Activated naive CD4-positive, alpha-beta T cell treated with anti-CD3 and anti-CD28 coated beads, Interleukin-2, amount 10 ng/mL, durations not matched to agents 7 days and 5 days (primary cell): ENCODE measurements at regions not wholly inside any gene's neighbourhood (a gene's known extent, or its start where the extent isn't known, plus 50 kb on each side); places are given as distances from the start of the nearest gene placed in this dataset.

Source experiments
- CTCF ChIA-PET: fragments of 350-600 bp; sonication (Branson Sonifier 250); formaldehyde crosslinking; loops from one replicate; lab custom pipeline; 2021; ENCODE audit warnings: antibody characterized with exemption; lab: Charles Lee
- DNase-seq: peaks from one replicate; pipeline ENCODE4 v3.0.0-alpha.2; 2020
- H3K27ac Mint-ChIP-seq: one replicate; pipeline ENCODE4 v1.8.0; 2021; ENCODE audit warnings: mild to moderate bottlenecking, moderate library complexity, mixed read lengths
- H3K27me3 Mint-ChIP-seq: one replicate; pipeline ENCODE4 v1.8.0; 2021; ENCODE audit warnings: mild to moderate bottlenecking, mixed read lengths
- H3K36me3 Mint-ChIP-seq: one replicate; pipeline ENCODE4 v1.8.0; 2021; ENCODE audit warnings: mixed read lengths
- H3K4me1 Mint-ChIP-seq: one replicate; pipeline ENCODE4 v1.8.0; 2021; ENCODE audit warnings: mixed read lengths
- H3K4me3 Mint-ChIP-seq: one replicate; pipeline ENCODE4 v1.8.0; 2021; ENCODE audit warnings: mild to moderate bottlenecking, moderate library complexity, mixed read lengths
- H3K9me3 Mint-ChIP-seq: one replicate; pipeline ENCODE4 v1.8.0; 2021; ENCODE audit warnings: mixed read lengths

GRCh38 chr22:34508797-34509196 lies 557.2 kb upstream of the ISX start:
- Mint-ChIP-seq H3K4me1 (no peaks in the 10 kb centered on the region), H3K9me3 (peaks cover 10% of the 10 kb centered on the region), H3K36me3 (no peaks in the 10 kb centered on the region), H3K27me3 (no peaks in the 10 kb centered on the region), H3K27ac (no peak overlapping the region), H3K4me3 (no peak overlapping the region)
- DNase-seq: no peak
- CTCF ChIA-PET: no interaction called here

GRCh38 chr22:34526681-34527080 lies 539.3 kb upstream of the ISX start:
- H3K27ac Mint-ChIP-seq: no peak overlapping the region
- peaks cover 5% of the 10 kb centered on the region for H3K9me3 Mint-ChIP-seq
- CTCF ChIA-PET: no interaction called here
- no peaks in the 10 kb centered on the region for H3K27me3 Mint-ChIP-seq
- no peak for DNase-seq
- H3K4me1 Mint-ChIP-seq: no peaks in the 10 kb centered on the region
- H3K36me3 Mint-ChIP-seq: no peaks in the 10 kb centered on the region
- H3K4me3 Mint-ChIP-seq: no peak overlapping the region

- Mint-ChIP-seq H3K4me3 (no peak overlapping the region), H3K36me3 (no peaks in the 10 kb centered on the region), H3K27ac (no peak overlapping the region), H3K9me3 (peaks cover 9% of the 10 kb centered on the region), H3K27me3 (no peaks in the 10 kb centered on the region), H3K4me1 (no peaks in the 10 kb centered on the region)
- CTCF ChIA-PET: no interaction called here
- no peak for DNase-seq
These were observed 531.9 kb upstream of the ISX start for GRCh38 chr22:34534101-34534500.

GRCh38 chr22:34567367-34567766 lies 498.6 kb upstream of the ISX start:
- Mint-ChIP-seq H3K4me3 (no peak overlapping the region), H3K36me3 (no peaks in the 10 kb centered on the region), H3K9me3 (peaks cover 21% of the 10 kb centered on the region), H3K27ac (no peak overlapping the region), H3K27me3 (no peaks in the 10 kb centered on the region), H3K4me1 (no peaks in the 10 kb centered on the region)
- CTCF ChIA-PET: no interaction called here
- no peak for DNase-seq

- no peaks in the 10 kb centered on the region for H3K27me3 Mint-ChIP-seq
- no peak overlapping the region for H3K4me3 Mint-ChIP-seq
- CTCF ChIA-PET: no interaction called here
- no peaks in the 10 kb centered on the region for H3K36me3 Mint-ChIP-seq
- no peak for DNase-seq
- no peak overlapping the region for H3K27ac Mint-ChIP-seq
- H3K9me3 Mint-ChIP-seq: peaks cover 18% of the 10 kb centered on the region
- no peaks in the 10 kb centered on the region for H3K4me1 Mint-ChIP-seq
These were observed 495.6 kb upstream of the ISX start for GRCh38 chr22:34570408-34570807.

GRCh38 chr22:34579519-34579918 lies 486.4 kb upstream of the ISX start:
- Mint-ChIP-seq H3K27ac (no peak overlapping the region), H3K36me3 (no peaks in the 10 kb centered on the region), H3K4me3 (no peak overlapping the region), H3K27me3 (no peaks in the 10 kb centered on the region), H3K9me3 (no peaks in the 10 kb centered on the region), H3K4me1 (no peaks in the 10 kb centered on the region)
- CTCF ChIA-PET: no interaction called here
- no peak for DNase-seq

GRCh38 chr22:34587357-34588356 lies 478.3 kb upstream of the ISX start:
- CTCF ChIA-PET: no interaction called here
- Mint-ChIP-seq H3K9me3 (peaks cover 7% of the 10 kb centered on the region), H3K4me1 (no peaks in the 10 kb centered on the region), H3K27ac (no peak overlapping the region), H3K27me3 (no peaks in the 10 kb centered on the region), H3K36me3 (no peaks in the 10 kb centered on the region), H3K4me3 (no peak overlapping the region)
- DNase-seq: no peak

- no peak overlapping the region for H3K4me3 Mint-ChIP-seq
These were observed 476.9 kb upstream of the ISX start for GRCh38 chr22:34588871-34589545.

GRCh38 chr22:34592123-34592740 lies 473.7 kb upstream of the ISX start:
- no peaks in the 10 kb centered on the region for H3K4me1 Mint-ChIP-seq
- no peaks in the 10 kb centered on the region for H3K27me3 Mint-ChIP-seq
- CTCF ChIA-PET: no interaction called here
- no peak overlapping the region for H3K27ac Mint-ChIP-seq
- DNase-seq: no peak
- H3K9me3 Mint-ChIP-seq: peaks cover 14% of the 10 kb centered on the region
- no peaks in the 10 kb centered on the region for H3K36me3 Mint-ChIP-seq
- no peak overlapping the region for H3K4me3 Mint-ChIP-seq

More at GRCh38 chr22:34588871-34589545, 476.9 kb upstream of the ISX start:
- Mint-ChIP-seq H3K36me3 (no peaks in the 10 kb centered on the region), H3K9me3 (peaks cover 7% of the 10 kb centered on the region), H3K27ac (no peak overlapping the region), H3K27me3 (no peaks in the 10 kb centered on the region), H3K4me1 (no peaks in the 10 kb centered on the region)
- no peak for DNase-seq
- CTCF ChIA-PET: no interaction called here

- no peak overlapping the region for H3K4me3 Mint-ChIP-seq
- CTCF ChIA-PET: no interaction called here
These were observed 466.4 kb upstream of the ISX start for GRCh38 chr22:34599567-34599966.

GRCh38 chr22:34604312-34604711 lies 461.6 kb upstream of the ISX start:
- Mint-ChIP-seq H3K9me3 (peaks cover 4% of the 10 kb centered on the region), H3K4me3 (no peak overlapping the region), H3K27me3 (no peaks in the 10 kb centered on the region), H3K4me1 (no peaks in the 10 kb centered on the region), H3K27ac (no peak overlapping the region), H3K36me3 (no peaks in the 10 kb centered on the region)
- CTCF ChIA-PET: no interaction called here
- DNase-seq: no peak

More at GRCh38 chr22:34599567-34599966, 466.4 kb upstream of the ISX start:
- Mint-ChIP-seq H3K27me3 (no peaks in the 10 kb centered on the region), H3K36me3 (no peaks in the 10 kb centered on the region), H3K4me1 (no peaks in the 10 kb centered on the region), H3K27ac (no peak overlapping the region), H3K9me3 (peaks cover 9% of the 10 kb centered on the region)
- no peak for DNase-seq

- Mint-ChIP-seq H3K9me3 (peaks cover 7% of the 10 kb centered on the region), H3K36me3 (no peaks in the 10 kb centered on the region)
- CTCF ChIA-PET: no interaction called here
These were observed 457.9 kb upstream of the ISX start for GRCh38 chr22:34608106-34608505.

GRCh38 chr22:34608540-34609115 lies 457.3 kb upstream of the ISX start:
- H3K4me3 Mint-ChIP-seq: no peak overlapping the region
- H3K27ac Mint-ChIP-seq: no peak overlapping the region
- peaks cover 7% of the 10 kb centered on the region for H3K9me3 Mint-ChIP-seq
- no peaks in the 10 kb centered on the region for H3K4me1 Mint-ChIP-seq
- DNase-seq: no peak
- no peaks in the 10 kb centered on the region for H3K36me3 Mint-ChIP-seq
- H3K27me3 Mint-ChIP-seq: no peaks in the 10 kb centered on the region
- CTCF ChIA-PET: no interaction called here

More at GRCh38 chr22:34608106-34608505, 457.9 kb upstream of the ISX start:
- Mint-ChIP-seq H3K4me3 (no peak overlapping the region), H3K27me3 (no peaks in the 10 kb centered on the region), H3K4me1 (no peaks in the 10 kb centered on the region), H3K27ac (no peak overlapping the region)
- DNase-seq: no peak

- CTCF ChIA-PET: no interaction called here
- H3K9me3 Mint-ChIP-seq: peaks cover 9% of the 10 kb centered on the region
- no peak overlapping the region for H3K4me3 Mint-ChIP-seq
- no peak overlapping the region for H3K27ac Mint-ChIP-seq
- H3K36me3 Mint-ChIP-seq: no peaks in the 10 kb centered on the region
- no peaks in the 10 kb centered on the region for H3K4me1 Mint-ChIP-seq
- H3K27me3 Mint-ChIP-seq: no peaks in the 10 kb centered on the region
- DNase-seq: no peak
These were observed 456.3 kb upstream of the ISX start for GRCh38 chr22:34609646-34610045.
